ENCODE measurements at regions not wholly inside any gene's neighbourhood (a gene's known extent, or its start where the extent isn't known, plus 50 kb on each side); places are given as distances from the start of the nearest gene placed in this dataset.

GRCh38 chr13:73985783-73986182 lies 148.4 kb downstream of the KLF12 start:
- TF ChIP-seq EZH2 (IDR thresholded peaks at IDR 0.05): no peak
- no peak for TF ChIP-seq POLR2AphosphoS5 (IDR thresholded peaks at IDR 0.05; ENCODE audit: borderline replicate concordance, low read depth, low read length)
- no peak for TF ChIP-seq FOXP2 (optimal IDR thresholded peaks at IDR 0.05; ENCODE audit: control extremely low read depth, extremely low read length, insufficient read depth)

All from SK-N-MC (cell line).